Hepatocyte (in vitro differentiated cells): ENCODE measurements at regions not wholly inside any gene's neighbourhood (a gene's known extent, or its start where the extent isn't known, plus 50 kb on each side); places are given as distances from the start of the nearest gene placed in this dataset.

Experiments used
- DNase-seq: peaks from one replicate; pipeline ENCODE4 v3.0.0-alpha.2; 2016; ENCODE audit warnings: low spot score
- H2AFZ ChIP-seq: fragments of 200-600 bp; sonication (generic); 2 replicates; pipeline ENCODE4 v1.6.0; 2016; ENCODE audit warnings: antibody characterized with exemption, mild to moderate bottlenecking
- H3K27ac ChIP-seq: fragments of 200-600 bp; sonication (generic); 2 replicates; pipeline ENCODE4 v1.5.1; 2016; ENCODE audit warnings: mild to moderate bottlenecking
- H3K27me3 ChIP-seq: fragments of 200-600 bp; sonication (generic); 2 replicates; pipeline ENCODE4 v1.6.1; 2016
- H3K36me3 ChIP-seq: fragments of 200-600 bp; sonication (generic); replicated peaks from 2 replicates; pipeline ENCODE4 v1.5.1; 2016; ENCODE audit warnings: low read depth; ENCODE audit not compliant: insufficient read depth
- H3K4me1 ChIP-seq: fragments of 200-600 bp; sonication (generic); 2 replicates; pipeline ENCODE4 v1.5.1; 2016; ENCODE audit warnings: mild to moderate bottlenecking, moderate library complexity; ENCODE audit not compliant: insufficient read depth
- H3K4me2 ChIP-seq: fragments of 200-600 bp; sonication (generic); 2 replicates; pipeline ENCODE4 v1.6.0; 2016
- H3K4me3 ChIP-seq: fragments of 200-600 bp; sonication (generic); 2 replicates; pipeline ENCODE4 v1.5.1; 2016; ENCODE audit warnings: mild to moderate bottlenecking
- H3K79me2 ChIP-seq: fragments of 200-600 bp; sonication (generic); 2 replicates; pipeline ENCODE4 v1.6.0; 2017; ENCODE audit warnings: mild to moderate bottlenecking
- H3K9me2 ChIP-seq: fragments of 200-600 bp; sonication (generic); replicated peaks from 2 replicates; pipeline ENCODE4 v1.6.0; 2017; ENCODE audit warnings: mild to moderate bottlenecking; ENCODE audit not compliant: insufficient read depth
- H3K9me3 ChIP-seq: fragments of 200-600 bp; sonication (generic); 2 replicates; pipeline ENCODE4 v1.5.1; 2016; ENCODE audit warnings: low read depth, mild to moderate bottlenecking
- H4K20me1 ChIP-seq: fragments of 200-600 bp; sonication (generic); 2 replicates; pipeline ENCODE4 v1.6.0; 2016; ENCODE audit warnings: mild to moderate bottlenecking; ENCODE audit not compliant: insufficient read depth, poor library complexity, severe bottlenecking
- CTCF ChIP-seq: fragments of 200-600 bp; sonication (generic); IDR thresholded peaks from 2 replicates; pipeline ENCODE4 v1.5.1; 2016; ENCODE audit warnings: antibody characterized with exemption, mild to moderate bottlenecking; ENCODE audit not compliant: poor library complexity
- EZH2 ChIP-seq: fragments of 200-600 bp; sonication (generic); IDR thresholded peaks from 2 replicates; pipeline ENCODE4 v1.6.1; 2016; ENCODE audit warnings: antibody characterized with exemption, mild to moderate bottlenecking, borderline replicate concordance
- EZH2phosphoT487 ChIP-seq: fragments of 200-600 bp; sonication (generic); IDR thresholded peaks from one replicate; pipeline ENCODE4 v1.6.1; 2018; ENCODE audit warnings: antibody characterized with exemption, mild to moderate bottlenecking, low read depth, moderate library complexity; ENCODE audit not compliant: unreplicated experiment, severe bottlenecking
- WGBS: methylation state at CpG from one replicate; pipeline ENCODE4 v1.1.6; 2016; ENCODE audit warnings: low lambda C conversion rate; ENCODE audit errors: missing lambda C conversion rate; 5-methylcytosine and 5-hydroxymethylcytosine counted together

GRCh38 chr4:56745042-56745441 is 63.9 kb upstream of the HOPX start:
- Histone ChIP-seq H3K4me2 (no peak overlapping the region), H3K36me3 (no peaks in the 10 kb centered on the region)

GRCh38 chr4:56744030-56744429 is 62.9 kb upstream of the HOPX start:
- TF ChIP-seq EZH2phosphoT487 (no peak), EZH2 (no peak)
- H3K79me2 ChIP-seq, result no peaks in the 10 kb centered on the region
- 26% methylated on average over 1 of the region's 1 CpG for WGBS
- H3K4me3 ChIP-seq, result no peak overlapping the region
- H3K27ac ChIP-seq, result peak overlapping the region; percentile 46
- no peaks in the 10 kb centered on the region for H3K9me2 ChIP-seq
- no peaks in the 10 kb centered on the region for H3K27me3 ChIP-seq
- H4K20me1 ChIP-seq, result no peaks in the 10 kb centered on the region
- H2AFZ ChIP-seq, result no peak overlapping the region
- no peaks in the 10 kb centered on the region for H3K9me3 ChIP-seq
- no peaks in the 10 kb centered on the region for H3K36me3 ChIP-seq
- no peak for DNase-seq
- H3K4me2 ChIP-seq, result no peak overlapping the region
- peaks cover 23% of the 10 kb centered on the region for H3K4me1 ChIP-seq

More at GRCh38 chr4:56745042-56745441, 63.9 kb upstream of the HOPX start:
- no peaks in the 10 kb centered on the region for H4K20me1 ChIP-seq
- TF ChIP-seq CTCF (no peak), EZH2 (no peak)
- H3K4me3 ChIP-seq, result no peak overlapping the region
- no peaks in the 10 kb centered on the region for H3K27me3 ChIP-seq
- H3K79me2 ChIP-seq, result no peaks in the 10 kb centered on the region
- no peaks in the 10 kb centered on the region for H3K9me2 ChIP-seq
- H3K27ac ChIP-seq, result peak overlapping the region; percentile 46
- no peak for DNase-seq
- no peaks in the 10 kb centered on the region for H3K9me3 ChIP-seq
- H2AFZ ChIP-seq, result no peak overlapping the region
- 30% methylated on average over 2 of the region's 2 CpGs for WGBS
- H3K4me1 ChIP-seq, result peaks cover 23% of the 10 kb centered on the region

GRCh38 chr4:56743550-56743949 is 62.5 kb upstream of the HOPX start:
- H3K79me2 ChIP-seq, result no peaks in the 10 kb centered on the region
- H3K27ac ChIP-seq, result peak overlapping the region; percentile 65
- no peak overlapping the region for H2AFZ ChIP-seq
- H4K20me1 ChIP-seq, result no peaks in the 10 kb centered on the region
- H3K27me3 ChIP-seq, result no peaks in the 10 kb centered on the region
- H3K9me2 ChIP-seq, result no peaks in the 10 kb centered on the region
- no peak for TF ChIP-seq EZH2
- H3K4me3 ChIP-seq, result no peak overlapping the region
- H3K9me3 ChIP-seq, result no peaks in the 10 kb centered on the region
- peaks cover 23% of the 10 kb centered on the region for H3K4me1 ChIP-seq
- H3K36me3 ChIP-seq, result no peaks in the 10 kb centered on the region
- peak; percentile 64 for DNase-seq
- 4% methylated on average over 1 of the region's 1 CpG for WGBS
- H3K4me2 ChIP-seq, result peak overlapping the region; percentile 1

GRCh38 chr4:56742080-56742871 is 61.2 kb upstream of the HOPX start:
- peaks cover 23% of the 10 kb centered on the region for H3K4me1 ChIP-seq
- WGBS, result 83% methylated on average over 8 of the region's 8 CpGs
- no peak overlapping the region for H2AFZ ChIP-seq
- no peaks in the 10 kb centered on the region for H3K27me3 ChIP-seq
- DNase-seq, result no peak
- H3K4me3 ChIP-seq, result no peak overlapping the region
- H3K27ac ChIP-seq, result peak overlapping the region; percentile 65
- H3K9me2 ChIP-seq, result no peaks in the 10 kb centered on the region
- TF ChIP-seq CTCF (no peak), EZH2 (no peak), EZH2phosphoT487 (no peak)
- no peaks in the 10 kb centered on the region for H4K20me1 ChIP-seq
- H3K9me3 ChIP-seq, result no peaks in the 10 kb centered on the region
- no peaks in the 10 kb centered on the region for H3K36me3 ChIP-seq
- H3K4me2 ChIP-seq, result no peak overlapping the region
- H3K79me2 ChIP-seq, result no peaks in the 10 kb centered on the region
